ENCODE measurements at regions not wholly inside any gene's neighbourhood (a gene's known extent, or its start where the extent isn't known, plus 50 kb on each side); places are given as distances from the start of the nearest gene placed in this dataset.

DNA sequence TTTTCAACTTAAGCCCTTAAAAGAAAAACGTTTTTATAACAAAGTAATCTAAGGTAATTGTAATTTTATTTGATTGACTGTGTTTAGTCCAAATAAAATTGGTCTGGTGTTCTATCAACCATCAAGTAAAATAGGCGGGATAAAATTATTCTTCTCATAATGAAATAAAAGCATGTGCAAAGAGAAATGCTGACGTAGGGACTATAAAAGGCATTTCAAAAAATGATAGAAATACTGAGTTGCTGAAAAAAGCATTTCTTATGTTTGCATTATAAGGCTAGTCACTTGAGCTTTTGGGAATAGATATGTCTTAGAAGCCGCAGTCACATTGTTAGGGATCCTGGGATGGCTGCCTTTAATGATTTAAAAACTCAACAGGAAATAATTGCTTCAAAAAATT, 608.0 kb upstream of the JAG1 start:
- no peak overlapping the region for H3K27ac ChIP-seq
- no peaks in the 10 kb centered on the region for H3K9me3 ChIP-seq
- ATAC-seq = no peak
- 64 to 73% (median 70%) methylated on average over 4 of the region's 4 CpGs for WGBS, 4 donors
- no peaks in the 10 kb centered on the region for H3K27me3 ChIP-seq
- H3K36me3 ChIP-seq = no peaks in the 10 kb centered on the region
- H3K4me3 ChIP-seq = no peak overlapping the region
- intact Hi-C loops (cut with DNase I) = loop anchor here in 1 of 10 donors (10.0 kb wide), 1 partner anchor 263 kb away; no protein-coding TSS in a partner anchor
- no peak for TF ChIP-seq POLR2A (IDR thresholded peaks at IDR 0.05)
- TF ChIP-seq, protein P1, sequence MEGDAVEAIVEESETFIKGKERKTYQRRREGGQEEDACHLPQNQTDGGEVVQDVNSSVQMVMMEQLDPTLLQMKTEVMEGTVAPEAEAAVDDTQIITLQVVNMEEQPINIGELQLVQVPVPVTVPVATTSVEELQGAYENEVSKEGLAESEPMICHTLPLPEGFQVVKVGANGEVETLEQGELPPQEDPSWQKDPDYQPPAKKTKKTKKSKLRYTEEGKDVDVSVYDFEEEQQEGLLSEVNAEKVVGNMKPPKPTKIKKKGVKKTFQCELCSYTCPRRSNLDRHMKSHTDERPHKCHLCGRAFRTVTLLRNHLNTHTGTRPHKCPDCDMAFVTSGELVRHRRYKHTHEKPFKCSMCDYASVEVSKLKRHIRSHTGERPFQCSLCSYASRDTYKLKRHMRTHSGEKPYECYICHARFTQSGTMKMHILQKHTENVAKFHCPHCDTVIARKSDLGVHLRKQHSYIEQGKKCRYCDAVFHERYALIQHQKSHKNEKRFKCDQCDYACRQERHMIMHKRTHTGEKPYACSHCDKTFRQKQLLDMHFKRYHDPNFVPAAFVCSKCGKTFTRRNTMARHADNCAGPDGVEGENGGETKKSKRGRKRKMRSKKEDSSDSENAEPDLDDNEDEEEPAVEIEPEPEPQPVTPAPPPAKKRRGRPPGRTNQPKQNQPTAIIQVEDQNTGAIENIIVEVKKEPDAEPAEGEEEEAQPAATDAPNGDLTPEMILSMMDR (IDR thresholded peaks at IDR 0.05) = no peak
- no peak for DNase-seq
- no peaks in the 10 kb centered on the region for H3K4me1 ChIP-seq

DNA sequence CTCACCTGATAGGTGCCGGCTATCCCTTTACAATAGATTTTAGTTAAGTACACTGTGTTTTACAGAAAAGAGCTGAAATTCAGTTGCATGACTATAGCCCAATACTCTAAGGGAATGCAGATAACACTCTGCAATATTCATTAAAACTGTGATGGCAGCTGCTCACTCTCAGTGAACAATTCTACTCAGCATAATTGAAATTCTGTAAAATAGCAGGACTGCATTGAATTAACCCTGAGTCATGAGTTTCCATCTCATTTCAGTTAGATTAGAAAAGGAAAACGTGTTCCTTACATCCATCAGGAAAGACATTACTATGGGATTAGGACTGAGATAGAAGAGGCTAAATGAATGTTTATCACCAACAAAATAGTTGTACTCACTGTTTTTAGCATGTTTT, 613.3 kb upstream of the JAG1 start:
- no peaks in the 10 kb centered on the region for H3K27me3 ChIP-seq
- no peaks in the 10 kb centered on the region for H3K9me3 ChIP-seq
- TF ChIP-seq, protein P1 (IDR thresholded peaks at IDR 0.05) = no peak
- no peak for TF ChIP-seq POLR2A (IDR thresholded peaks at IDR 0.05)
- no peaks in the 10 kb centered on the region for H3K4me1 ChIP-seq
- DNase-seq = no peak
- 60 to 74% (median 71%) methylated on average over 2 of the region's 2 CpGs for WGBS, 4 donors
- no peak overlapping the region for H3K27ac ChIP-seq
- no peak for ATAC-seq
- H3K36me3 ChIP-seq = no peaks in the 10 kb centered on the region
- intact Hi-C loops (cut with DNase I) = loop anchor here in 1 of 10 donors (10.0 kb wide), 1 partner anchor 258 kb away; no protein-coding TSS in a partner anchor
- H3K4me3 ChIP-seq = no peak overlapping the region

DNA sequence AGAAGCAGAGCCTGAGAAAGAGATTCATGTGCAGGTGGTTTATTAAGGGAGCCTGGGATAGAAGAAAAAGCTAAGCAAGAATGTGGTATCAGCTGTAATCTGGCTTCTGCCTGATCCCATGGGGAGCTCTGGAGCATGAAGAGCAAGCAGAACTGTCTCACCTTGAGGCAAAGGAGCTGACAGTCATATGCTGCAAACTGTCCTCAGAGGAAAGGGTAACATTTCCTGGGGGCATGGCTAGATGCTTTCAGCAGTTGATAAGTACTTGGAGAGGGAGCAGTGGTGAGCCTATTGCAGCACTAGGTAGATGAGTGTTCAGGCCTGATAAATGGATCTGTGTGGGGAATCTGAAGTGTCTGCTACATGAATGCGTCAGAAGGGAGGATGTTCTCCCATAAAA, 621.5 kb upstream of the BTBD3 start:
- Histone ChIP-seq H3K4me3 (no peak overlapping the region), H3K27ac (no peak overlapping the region), H3K36me3 (no peaks in the 10 kb centered on the region), H3K27me3 (no peaks in the 10 kb centered on the region), H3K9me3 (no peaks in the 10 kb centered on the region), H3K4me1 (no peaks in the 10 kb centered on the region)
- WGBS, 4 donors = 61 to 95% (median 92%) methylated on average over 1 of the region's 1 CpG
- intact Hi-C loops (cut with DNase I) = no loop called here
- ATAC-seq = no peak
- TF ChIP-seq, protein P1 (IDR thresholded peaks at IDR 0.05) = no peak
- TF ChIP-seq POLR2A (IDR thresholded peaks at IDR 0.05) = no peak
- DNase-seq = no peak

DNA sequence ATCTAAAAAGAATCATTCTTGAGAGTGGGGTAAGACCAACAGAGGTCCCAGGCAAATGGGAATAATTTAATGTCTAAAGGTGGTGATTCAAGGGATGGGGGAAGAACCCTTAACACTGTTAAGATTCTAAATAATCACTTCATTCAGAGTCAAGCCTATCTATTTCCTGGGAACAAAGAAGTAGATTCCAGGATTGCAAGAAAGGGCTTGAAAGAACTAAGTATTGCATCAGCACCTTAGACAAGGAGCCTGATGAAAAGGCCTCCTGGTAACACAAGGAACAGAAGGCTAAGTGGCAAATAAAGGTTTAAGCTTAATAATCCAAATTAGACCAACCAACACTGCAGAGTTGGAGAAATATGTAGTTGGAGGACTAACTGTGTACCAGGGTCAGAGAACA, 620.7 kb upstream of the BTBD3 start:
- Histone ChIP-seq H3K36me3 (no peaks in the 10 kb centered on the region), H3K9me3 (no peaks in the 10 kb centered on the region), H3K4me3 (no peak overlapping the region), H3K27me3 (no peaks in the 10 kb centered on the region), H3K27ac (no peak overlapping the region), H3K4me1 (no peaks in the 10 kb centered on the region)
- ATAC-seq = no peak
- intact Hi-C loops (cut with DNase I) = no loop called here
- TF ChIP-seq, protein P1 (IDR thresholded peaks at IDR 0.05) = no peak
- TF ChIP-seq POLR2A (IDR thresholded peaks at IDR 0.05) = no peak
- DNase-seq = no peak
